ES-I3 (cell line): ENCODE measurements at regions not wholly inside any gene's neighbourhood (a gene's known extent, or its start where the extent isn't known, plus 50 kb on each side); places are given as distances from the start of the nearest gene placed in this dataset.

Experiments
- H3K36me3 ChIP-seq: 2 replicates; pipeline ENCODE4 v1.6.1; 2013; ENCODE audit warnings: mild to moderate bottlenecking, low read length, control low read depth, moderate library complexity; ENCODE audit not compliant: insufficient read depth
- H3K4me1 ChIP-seq: 2 replicates; pipeline ENCODE4 v1.6.1; 2013; ENCODE audit warnings: mild to moderate bottlenecking, control low read depth, low read length; ENCODE audit not compliant: insufficient read depth
- H3K9ac ChIP-seq: 2 replicates; pipeline ENCODE4 v1.6.1; 2013; ENCODE audit warnings: low read depth, mild to moderate bottlenecking, low read length, moderate library complexity
- H3K9me3 ChIP-seq: 2 replicates; pipeline ENCODE4 v1.6.1; 2013; ENCODE audit warnings: mild to moderate bottlenecking, low read length, moderate library complexity; ENCODE audit not compliant: control insufficient read depth, insufficient read depth

- H3K4me1 ChIP-seq = peaks cover 34% of the 10 kb centered on the region
- no peaks in the 10 kb centered on the region for H3K36me3 ChIP-seq
- no peaks in the 10 kb centered on the region for H3K9me3 ChIP-seq
- no peak overlapping the region for H3K9ac ChIP-seq
Measured at GRCh38 chr15:66832664-66833063, 130.6 kb downstream of the SMAD6 start.

GRCh38 chr15:66833371-66833770 lies 131.3 kb downstream of the SMAD6 start:
- H3K9me3 ChIP-seq = no peaks in the 10 kb centered on the region
- no peak overlapping the region for H3K9ac ChIP-seq
- H3K4me1 ChIP-seq = peaks cover 28% of the 10 kb centered on the region
- no peaks in the 10 kb centered on the region for H3K36me3 ChIP-seq

GRCh38 chr15:66833803-66834202 lies 131.8 kb downstream of the SMAD6 start:
- Histone ChIP-seq H3K4me1 (peaks cover 28% of the 10 kb centered on the region), H3K9ac (no peak overlapping the region), H3K36me3 (no peaks in the 10 kb centered on the region), H3K9me3 (no peaks in the 10 kb centered on the region)

GRCh38 chr15:66834881-66835878 lies 133.1 kb downstream of the SMAD6 start:
- H3K4me1 ChIP-seq = peaks cover 28% of the 10 kb centered on the region
- no peak overlapping the region for H3K9ac ChIP-seq
- no peaks in the 10 kb centered on the region for H3K9me3 ChIP-seq
- H3K36me3 ChIP-seq = no peaks in the 10 kb centered on the region

GRCh38 chr15:66836231-66837030 lies 134.4 kb downstream of the SMAD6 start:
- H3K36me3 ChIP-seq = no peaks in the 10 kb centered on the region
- no peaks in the 10 kb centered on the region for H3K9me3 ChIP-seq
- no peak overlapping the region for H3K9ac ChIP-seq
- peaks cover 18% of the 10 kb centered on the region for H3K4me1 ChIP-seq

- Histone ChIP-seq H3K4me1 (peaks cover 17% of the 10 kb centered on the region), H3K9ac (no peak overlapping the region), H3K9me3 (no peaks in the 10 kb centered on the region), H3K36me3 (no peaks in the 10 kb centered on the region)
Measured at GRCh38 chr15:66838202-66838601, 136.2 kb downstream of the SMAD6 start.

GRCh38 chr15:66838671-66839239 lies 136.7 kb downstream of the SMAD6 start:
- no peaks in the 10 kb centered on the region for H3K36me3 ChIP-seq
- H3K9me3 ChIP-seq = no peaks in the 10 kb centered on the region
- H3K4me1 ChIP-seq = peaks cover 13% of the 10 kb centered on the region
- no peak overlapping the region for H3K9ac ChIP-seq

- Histone ChIP-seq H3K9me3 (no peaks in the 10 kb centered on the region), H3K9ac (no peak overlapping the region), H3K36me3 (no peaks in the 10 kb centered on the region), H3K4me1 (peaks cover 8% of the 10 kb centered on the region)
Measured at GRCh38 chr15:66839506-66840112, 137.6 kb downstream of the SMAD6 start.

- Histone ChIP-seq H3K9me3 (no peaks in the 10 kb centered on the region), H3K9ac (no peak overlapping the region), H3K4me1 (no peaks in the 10 kb centered on the region), H3K36me3 (no peaks in the 10 kb centered on the region)
Measured at GRCh38 chr15:66840615-66841390, 138.8 kb downstream of the SMAD6 start.

- Histone ChIP-seq H3K9ac (peak overlapping the region; percentile 13; the same call in 1 of the 2 replicates), H3K9me3 (no peaks in the 10 kb centered on the region), H3K4me1 (no peaks in the 10 kb centered on the region), H3K36me3 (no peaks in the 10 kb centered on the region)
Measured at GRCh38 chr15:66841953-66842681, 140.1 kb downstream of the SMAD6 start.

GRCh38 chr15:66842710-66843441 lies 140.8 kb downstream of the SMAD6 start:
- no peaks in the 10 kb centered on the region for H3K9me3 ChIP-seq
- H3K4me1 ChIP-seq = no peaks in the 10 kb centered on the region
- no peak overlapping the region for H3K9ac ChIP-seq
- no peaks in the 10 kb centered on the region for H3K36me3 ChIP-seq

- Histone ChIP-seq H3K9me3 (no peaks in the 10 kb centered on the region), H3K4me1 (no peaks in the 10 kb centered on the region), H3K36me3 (no peaks in the 10 kb centered on the region), H3K9ac (no peak overlapping the region)
Measured at GRCh38 chr15:66843581-66843980, 141.5 kb downstream of the SMAD6 start.
